Testis (tissue), 2 donors: ENCODE measurements at regions not wholly inside any gene's neighbourhood (a gene's known extent, or its start where the extent isn't known, plus 50 kb on each side); places are given as distances from the start of the nearest gene placed in this dataset.

ENCODE experiments used
- DNase-seq: peaks from one replicate; pipeline ENCODE4 v3.0.0-alpha.2; 2019
- H3K27ac ChIP-seq, 2 donors: fragments of 200-600 bp; sonication (generic); one replicate each; pipeline ENCODE4 v1.5.1; 2019
- H3K27me3 ChIP-seq: fragments of 200-600 bp; sonication (generic); one replicate; pipeline ENCODE4 v1.5.1; 2019
- H3K36me3 ChIP-seq: fragments of 200-600 bp; sonication (generic); one replicate; pipeline ENCODE4 v1.5.1; 2017; ENCODE audit warnings: low read depth; ENCODE audit errors: missing control alignments
- H3K4me1 ChIP-seq: fragments of 200-600 bp; sonication (generic); one replicate; pipeline ENCODE4 v1.5.1; 2019
- H3K4me3 ChIP-seq, 2 donors: fragments of 200-600 bp; sonication (generic); one replicate each; pipeline ENCODE4 v1.5.1; 2017 to 2019
- H3K9me3 ChIP-seq: fragments of 200-600 bp; sonication (generic); one replicate; pipeline ENCODE4 v1.5.1; 2017
- CTCF ChIP-seq, 3 experiments: fragments of 450-650 bp in 2 of 3; fragments of 200-600 bp in 1 of 3; sonication (generic) in 1 of 3; IDR thresholded peaks; one replicate each; pipeline ENCODE4 v1.5.1; 2016 to 2019; ENCODE audit warnings: antibody characterized with exemption in 3 of 3, mild to moderate bottlenecking in 2 of 3, moderate library complexity in 1 of 3
- POLR2A ChIP-seq: fragments of 450-650 bp; IDR thresholded peaks from one replicate; pipeline ENCODE4 v1.6.1; 2017; ENCODE audit warnings: antibody characterized with exemption, mild to moderate bottlenecking, moderate library complexity
- WGBS, 2 donors: methylation state at CpG; one replicate each; pipeline ENCODE4 v1.1.5; 2018; 5-methylcytosine and 5-hydroxymethylcytosine counted together
- intact Hi-C: fragments of 100-400 bp; cut with DNase I; formaldehyde crosslinking; loops from one replicate; pipeline ENCODE4 v1.15.1; 2023; ENCODE audit warnings: low total_unique reads

GRCh38 chr10:56090914-56091540 lies 270.0 kb downstream of the ZWINT start:
- H3K27ac ChIP-seq: no peak overlapping the region
- H3K27me3 ChIP-seq: no peaks in the 10 kb centered on the region
- intact Hi-C loops: no loop called here
- DNase-seq: no peak
- WGBS, 2 donors: 67 to 69% methylated on average over 3 of the region's 3 CpGs
- H3K9me3 ChIP-seq: no peaks in the 10 kb centered on the region
- H3K4me3 ChIP-seq: no peak overlapping the region
- TF ChIP-seq CTCF (IDR thresholded peaks at IDR 0.05): no peak
- TF ChIP-seq POLR2A: no peak
- H3K4me1 ChIP-seq: no peaks in the 10 kb centered on the region
- H3K36me3 ChIP-seq: no peaks in the 10 kb centered on the region

- TF ChIP-seq CTCF (IDR thresholded peaks at IDR 0.05) (no peak), POLR2A (no peak)
- no peaks in the 10 kb centered on the region for H3K9me3 ChIP-seq
- no peak overlapping the region for H3K27ac ChIP-seq
- no peak overlapping the region for H3K4me3 ChIP-seq
- intact Hi-C loops: no loop called here
- no peaks in the 10 kb centered on the region for H3K27me3 ChIP-seq
- no peaks in the 10 kb centered on the region for H3K4me1 ChIP-seq
- H3K36me3 ChIP-seq: no peaks in the 10 kb centered on the region
- 69 to 86% methylated on average over 1 of the region's 1 CpG for WGBS, 2 donors
- DNase-seq: no peak
Measured at GRCh38 chr10:56085406-56086122, 275.5 kb downstream of the ZWINT start.

GRCh38 chr10:56082169-56082568 lies 278.9 kb downstream of the ZWINT start:
- intact Hi-C loops: no loop called here
- no peaks in the 10 kb centered on the region for H3K9me3 ChIP-seq
- H3K36me3 ChIP-seq: no peaks in the 10 kb centered on the region
- H3K4me3 ChIP-seq: no peak overlapping the region
- H3K4me1 ChIP-seq: no peaks in the 10 kb centered on the region
- no peak for DNase-seq
- 73 to 74% methylated on average over 3 of the region's 3 CpGs for WGBS, 2 donors
- no peaks in the 10 kb centered on the region for H3K27me3 ChIP-seq
- TF ChIP-seq POLR2A (no peak), CTCF (IDR thresholded peaks at IDR 0.05) (no peak)
- no peak overlapping the region for H3K27ac ChIP-seq

GRCh38 chr10:56068473-56069263 lies 292.4 kb downstream of the ZWINT start:
- 76 to 98% methylated on average over 7 to 12 of the region's 12 CpGs for WGBS, 2 donors

More at GRCh38 chr10:56068473-56069263, 292.4 kb downstream of the ZWINT start:
- no peak for DNase-seq
- Histone ChIP-seq H3K4me1 (no peaks in the 10 kb centered on the region), H3K4me3 (no peak overlapping the region), H3K36me3 (no peaks in the 10 kb centered on the region), H3K9me3 (no peaks in the 10 kb centered on the region), H3K27me3 (no peaks in the 10 kb centered on the region), H3K27ac (no peak overlapping the region)
- TF ChIP-seq CTCF (IDR thresholded peaks at IDR 0.05) (no peak), POLR2A (no peak)
- intact Hi-C loops: no loop called here
